SK-N-SH (cell line): ENCODE measurements at regions not wholly inside any gene's neighbourhood (a gene's known extent, or its start where the extent isn't known, plus 50 kb on each side); places are given as distances from the start of the nearest gene placed in this dataset.

Source experiments
- CTCF ChIA-PET: fragments of 300-600, 350-600 bp; formaldehyde crosslinking; extraction: SDS; loops from one replicate; lab custom pipeline; 2021; lab: Yijun Ruan, JAX
- POLR2A ChIA-PET: fragments of 350-600 bp; sonication (Branson Sonifier 250); formaldehyde crosslinking; extraction: SDS; loops from one replicate; lab custom pipeline; 2020; ENCODE audit warnings: antibody characterized with exemption, inconsistent platforms; lab: Yijun Ruan, JAX
- DNase-seq: peaks from one replicate; pipeline ENCODE4 v3.0.0; 2012
- H2AFZ ChIP-seq: fragments of 200-600 bp; sonication (generic); 2 replicates; pipeline ENCODE4 v1.8.1; 2016; ENCODE audit warnings: antibody characterized with exemption, mild to moderate bottlenecking, low read depth
- H3F3A ChIP-seq: fragments of 200-600 bp; sonication (generic); replicated peaks from 2 replicates; pipeline ENCODE3; 2016; ENCODE audit warnings: antibody characterized with exemption, mild to moderate bottlenecking; ENCODE audit not compliant: insufficient read depth
- H3K27ac ChIP-seq, 2 experiments: fragments of 200-500 bp in 1 of 2; fragments of 200-600 bp in 1 of 2; sonication (Bioruptor generic) in 1 of 2; sonication (generic), shearing (Covaris generic) in 1 of 2; 2 replicates each; pipeline versions ENCODE4 v1.5.1 to v1.6.1; 2014 to 2016; ENCODE audit warnings: low read depth in 2 of 2, inconsistent platforms in 1 of 2, low read length in 1 of 2, mild to moderate bottlenecking in 1 of 2, mixed read lengths in 1 of 2
- H3K27me3 ChIP-seq: fragments of 200-600 bp; sonication (generic), shearing (Covaris generic); 2 replicates; pipeline ENCODE4 v1.6.1; 2016; ENCODE audit warnings: mixed run types; ENCODE audit not compliant: insufficient read depth
- H3K36me3 ChIP-seq, 2 experiments: fragments of 200-500 bp in 1 of 2; fragments of 200-600 bp in 1 of 2; sonication (Bioruptor generic) in 1 of 2; sonication (generic) in 1 of 2; replicated peaks in 1 of 2; 2 replicates each; pipeline versions ENCODE3 to v1.5.1; 2014 to 2016; ENCODE audit warnings: low read length in 1 of 2, mild to moderate bottlenecking in 1 of 2; ENCODE audit not compliant: insufficient read depth in 2 of 2, control insufficient read depth in 1 of 2
- H3K4me1 ChIP-seq, 2 experiments: fragments of 200-500 bp in 1 of 2; fragments of 200-600 bp in 1 of 2; sonication (Bioruptor generic) in 1 of 2; sonication (generic), shearing (Covaris generic) in 1 of 2; 2 replicates each; pipeline versions ENCODE4 v1.5.1 to v1.6.1; 2014 to 2016; ENCODE audit warnings: low read depth in 1 of 2, low read length in 1 of 2, mixed run types in 1 of 2; ENCODE audit not compliant: insufficient read depth in 2 of 2, control insufficient read depth in 1 of 2
- H3K4me2 ChIP-seq: fragments of 200-600 bp; sonication (generic), shearing (Covaris generic); 2 replicates; pipeline ENCODE4 v1.6.1; 2017; ENCODE audit warnings: mixed run types
- H3K4me3 ChIP-seq, 2 experiments: fragments of 200-500 bp in 1 of 2; fragments of 200-600 bp in 1 of 2; sonication (Bioruptor generic) in 1 of 2; sonication (generic), shearing (Covaris generic) in 1 of 2; 2 replicates each; pipeline versions ENCODE4 v1.5.1 to v1.8.1; 2014 to 2016; ENCODE audit warnings: low read depth in 2 of 2, inconsistent platforms in 1 of 2, low read length in 1 of 2, mild to moderate bottlenecking in 1 of 2, mixed read lengths in 1 of 2, moderate library complexity in 1 of 2
- H3K79me2 ChIP-seq: fragments of 200-600 bp; sonication (generic); 2 replicates; pipeline ENCODE4 v1.8.1; 2017; ENCODE audit warnings: mild to moderate bottlenecking; ENCODE audit not compliant: insufficient read depth
- H3K9ac ChIP-seq: fragments of 200-600 bp; sonication (generic); 2 replicates; pipeline ENCODE4 v1.6.1; 2017; ENCODE audit warnings: mixed run types
- H3K9me2 ChIP-seq: fragments of 200-600 bp; sonication (generic); 2 replicates; pipeline ENCODE4 v1.6.1; 2017; ENCODE audit warnings: mixed run types
- H3K9me3 ChIP-seq: fragments of 200-600 bp; sonication (generic); 2 replicates; pipeline ENCODE4 v1.6.1; 2017; ENCODE audit warnings: mixed run types, mild to moderate bottlenecking, moderate library complexity
- H4K20me1 ChIP-seq: fragments of 200-600 bp; sonication (generic); 2 replicates; pipeline ENCODE4 v1.6.1; 2017; ENCODE audit warnings: mild to moderate bottlenecking, mixed run types; ENCODE audit not compliant: insufficient read depth
- CHD2 ChIP-seq: fragments of 150-350 bp; IDR thresholded peaks from 2 replicates; pipeline ENCODE4 v1.6.1; 2018; ENCODE audit warnings: low read length; ENCODE audit not compliant: partially characterized antibody
- CTCF ChIP-seq: fragments of 200-600 bp; sonication (generic); IDR thresholded peaks from 2 replicates; pipeline ENCODE4 v1.6.1; 2017; ENCODE audit warnings: antibody characterized with exemption, mild to moderate bottlenecking, moderate library complexity
- ELF1 ChIP-seq: IDR thresholded peaks from 2 replicates; pipeline ENCODE4 v1.4.0; 2012
- EP300 ChIP-seq, 2 experiments: IDR thresholded peaks; 2 replicates each; pipeline versions ENCODE4 v1.4.0 to v1.6.1; 2012; ENCODE audit warnings: borderline replicate concordance in 1 of 2, low read depth in 1 of 2, low read length in 1 of 2
- EZH2phosphoT487 ChIP-seq: fragments of 200-600 bp; sonication (generic); IDR thresholded peaks from 2 replicates; pipeline ENCODE4 v1.6.1; 2017; ENCODE audit warnings: low read depth, mixed run types, mild to moderate bottlenecking, antibody characterized with exemption, moderate library complexity, borderline replicate concordance
- GATA2 ChIP-seq: sonication (generic); formaldehyde crosslinking; IDR thresholded peaks from 2 replicates; pipeline ENCODE4 v1.5.0; 2020; ENCODE audit warnings: mild to moderate bottlenecking, missing genetic modification reagents
- JUND ChIP-seq: IDR thresholded peaks from 2 replicates; pipeline ENCODE4 v1.4.0; 2012
- MEF2A ChIP-seq: IDR thresholded peaks from 2 replicates; pipeline ENCODE4 v1.4.0; 2012; ENCODE audit warnings: low read depth, borderline replicate concordance
- MXI1 ChIP-seq: IDR thresholded peaks from 2 replicates; pipeline ENCODE4 v1.6.1; 2012; ENCODE audit warnings: mild to moderate bottlenecking, low read depth, low read length, improper control_type of control experiment
- NFIC ChIP-seq: IDR thresholded peaks from 2 replicates; pipeline ENCODE4 v1.4.0; 2012; ENCODE audit warnings: borderline replicate concordance
- NRF1 ChIP-seq: IDR thresholded peaks from 2 replicates; pipeline ENCODE4 v1.6.1; 2012; ENCODE audit warnings: low read depth, mild to moderate bottlenecking, low read length
- POLR2AphosphoS5 ChIP-seq: IDR thresholded peaks from 2 replicates; pipeline ENCODE4 v1.6.1; 2012; ENCODE audit warnings: low read depth, low read length
- RCOR1 ChIP-seq: fragments of 150-350 bp; IDR thresholded peaks from 2 replicates; pipeline ENCODE4 v1.6.1; 2017; ENCODE audit warnings: antibody characterized with exemption, low read length
- RFX5 ChIP-seq: IDR thresholded peaks from 2 replicates; pipeline ENCODE4 v1.6.1; 2012; ENCODE audit warnings: mild to moderate bottlenecking, improper control_type of control experiment, low read length
- SIN3A ChIP-seq: IDR thresholded peaks from 2 replicates; pipeline ENCODE4 v1.6.1; 2012; ENCODE audit warnings: low read depth, mild to moderate bottlenecking, low read length, moderate library complexity, borderline replicate concordance
- TAF1 ChIP-seq: IDR thresholded peaks from 2 replicates; pipeline ENCODE4 v1.6.1; 2012; ENCODE audit warnings: low read depth, mild to moderate bottlenecking, low read length, moderate library complexity, borderline replicate concordance
- TCF12 ChIP-seq: IDR thresholded peaks from 2 replicates; pipeline ENCODE4 v1.4.0; 2012
- YY1 ChIP-seq: IDR thresholded peaks from 2 replicates; pipeline ENCODE4 v1.4.0; 2012; ENCODE audit warnings: low read depth, mild to moderate bottlenecking
- WGBS: methylation state at CpG from one replicate; pipeline ENCODE4 v1.1.6; 2017; ENCODE audit warnings: low lambda C conversion rate; 5-methylcytosine and 5-hydroxymethylcytosine counted together
- TF ChIP-seq, protein P1 (sequence below): IDR thresholded peaks from 2 replicates; pipeline ENCODE4 v1.4.0; 2012; ENCODE audit warnings: low read depth
- TF ChIP-seq, protein P2 (sequence below): IDR thresholded peaks from 2 replicates; pipeline ENCODE4 v1.4.0; 2012; ENCODE audit warnings: low read depth, borderline replicate concordance
- TF ChIP-seq, protein P3 (sequence below): fragments of 150-350 bp; IDR thresholded peaks from 2 replicates; pipeline ENCODE4 v1.6.1; 2017; ENCODE audit warnings: antibody characterized with exemption, low read length, low read depth, borderline replicate concordance
- TF ChIP-seq, protein P4 (sequence below): fragments of 150-350 bp; IDR thresholded peaks from 2 replicates; pipeline ENCODE4 v1.6.1; 2016; ENCODE audit warnings: mild to moderate bottlenecking, low read depth, low read length
- TF ChIP-seq, protein P5 (sequence below): IDR thresholded peaks from 2 replicates; pipeline ENCODE4 v1.6.1; 2012; ENCODE audit warnings: mild to moderate bottlenecking, low read depth, low read length, moderate library complexity

DNA sequence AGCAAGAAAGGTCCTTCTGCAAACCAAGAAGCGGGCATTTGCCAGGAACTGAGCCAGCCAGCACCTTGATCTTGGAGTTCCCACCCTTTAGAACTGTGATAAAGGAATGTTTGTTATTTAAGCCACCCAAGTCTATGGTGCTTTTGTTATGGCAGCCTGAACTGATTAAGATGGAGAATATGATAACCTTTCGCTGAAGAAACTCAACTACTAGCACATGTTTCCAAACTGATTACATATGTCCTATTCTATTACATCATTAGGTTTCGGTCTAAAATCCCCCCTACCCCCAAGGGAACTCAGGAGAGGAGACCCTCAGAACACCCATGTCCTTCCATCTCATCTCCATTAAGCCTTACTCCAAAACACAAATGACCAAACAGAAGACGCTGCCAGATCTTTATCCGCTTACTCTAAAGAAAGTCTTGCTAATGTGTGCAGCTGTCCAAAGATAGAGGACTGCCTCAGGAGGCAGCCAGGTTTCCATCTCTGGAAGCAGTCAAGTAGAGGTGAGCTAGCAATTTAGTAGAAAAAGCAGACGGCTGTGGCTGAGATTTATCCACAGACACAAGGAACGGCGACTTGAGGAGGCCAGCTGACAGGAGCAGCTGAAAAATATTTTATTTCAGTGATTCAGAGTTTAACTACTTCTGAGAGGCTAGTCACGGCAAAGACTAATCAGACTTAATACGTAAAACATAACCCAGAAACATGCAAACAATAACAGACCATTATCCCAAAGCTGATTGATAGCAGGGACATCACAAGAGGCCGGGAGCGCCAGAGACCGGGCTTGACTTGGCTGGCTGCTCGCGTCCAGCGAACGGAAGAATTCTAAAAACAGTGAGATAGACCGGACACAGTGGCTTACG, 611.4 kb upstream of the CDH5 start:
- no peak overlapping the region for H2AFZ ChIP-seq
- H4K20me1 ChIP-seq = no peaks in the 10 kb centered on the region
- WGBS = 8% methylated on average over 19 of the region's 19 CpGs
- no peaks in the 10 kb centered on the region for H3K79me2 ChIP-seq
- POLR2A ChIA-PET = no interaction called here
- H3F3A ChIP-seq = no peaks in the 10 kb centered on the region
- H3K4me2 ChIP-seq = peak overlapping the region; percentile 23
- CTCF ChIA-PET = interaction anchor here (1.3 kb wide), 1 partner anchor 9 kb away, joined by 4 read pairs; no protein-coding TSS in a partner anchor
- no peaks in the 10 kb centered on the region for H3K9me2 ChIP-seq
- no peaks in the 10 kb centered on the region for H3K36me3 ChIP-seq
- H3K4me3 ChIP-seq = no peak overlapping the region
- H3K9ac ChIP-seq = no peak overlapping the region
- peak overlapping the region; percentile 62 to 91 for H3K27ac ChIP-seq
- H3K9me3 ChIP-seq = no peaks in the 10 kb centered on the region
- no peaks in the 10 kb centered on the region; the same call in 1 of the 2 replicates for H3K27me3 ChIP-seq
- DNase-seq = peak; percentile 59
- H3K4me1 ChIP-seq = peaks cover 0 to 34% of the 10 kb centered on the region in 2 experiments; a peak in 3 of 4 replicates
- TF ChIP-seq, protein P1, sequence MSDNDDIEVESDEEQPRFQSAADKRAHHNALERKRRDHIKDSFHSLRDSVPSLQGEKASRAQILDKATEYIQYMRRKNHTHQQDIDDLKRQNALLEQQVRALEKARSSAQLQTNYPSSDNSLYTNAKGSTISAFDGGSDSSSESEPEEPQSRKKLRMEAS = no peak
- TF ChIP-seq GATA2 (CRISPR knock-in tag) (peak; percentile 85), NRF1 (no peak), NFIC (peak; percentile 32; the same call in 1 of the 2 replicates), MEF2A (no peak), CHD2 (peak; percentile 22), SIN3A (0 out of 2 replicates have a peak, but pooled peaks have one; percentile 23), EP300 (IDR thresholded peaks at IDR 0.05; ENCODE audit: borderline replicate concordance in 1 of 2, low read depth in 1 of 2, low read length in 1 of 2) (peak; percentile 53 to 73; a peak in 2 of 4 replicates), TAF1 (no peak), RCOR1 (peak; percentile 92), CTCF (no peak), POLR2AphosphoS5 (peak; percentile 36; the same call in 1 of the 2 replicates), EZH2phosphoT487 (no peak), JUND (no peak), ELF1 (no peak), MXI1 (no peak), RFX5 (no peak), TCF12 (peak; percentile 85), YY1 (no peak)
- TF ChIP-seq, protein P2, sequence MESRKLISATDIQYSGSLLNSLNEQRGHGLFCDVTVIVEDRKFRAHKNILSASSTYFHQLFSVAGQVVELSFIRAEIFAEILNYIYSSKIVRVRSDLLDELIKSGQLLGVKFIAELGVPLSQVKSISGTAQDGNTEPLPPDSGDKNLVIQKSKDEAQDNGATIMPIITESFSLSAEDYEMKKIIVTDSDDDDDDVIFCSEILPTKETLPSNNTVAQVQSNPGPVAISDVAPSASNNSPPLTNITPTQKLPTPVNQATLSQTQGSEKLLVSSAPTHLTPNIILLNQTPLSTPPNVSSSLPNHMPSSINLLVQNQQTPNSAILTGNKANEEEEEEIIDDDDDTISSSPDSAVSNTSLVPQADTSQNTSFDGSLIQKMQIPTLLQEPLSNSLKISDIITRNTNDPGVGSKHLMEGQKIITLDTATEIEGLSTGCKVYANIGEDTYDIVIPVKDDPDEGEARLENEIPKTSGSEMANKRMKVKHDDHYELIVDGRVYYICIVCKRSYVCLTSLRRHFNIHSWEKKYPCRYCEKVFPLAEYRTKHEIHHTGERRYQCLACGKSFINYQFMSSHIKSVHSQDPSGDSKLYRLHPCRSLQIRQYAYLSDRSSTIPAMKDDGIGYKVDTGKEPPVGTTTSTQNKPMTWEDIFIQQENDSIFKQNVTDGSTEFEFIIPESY = no peak
- TF ChIP-seq, protein P3, sequence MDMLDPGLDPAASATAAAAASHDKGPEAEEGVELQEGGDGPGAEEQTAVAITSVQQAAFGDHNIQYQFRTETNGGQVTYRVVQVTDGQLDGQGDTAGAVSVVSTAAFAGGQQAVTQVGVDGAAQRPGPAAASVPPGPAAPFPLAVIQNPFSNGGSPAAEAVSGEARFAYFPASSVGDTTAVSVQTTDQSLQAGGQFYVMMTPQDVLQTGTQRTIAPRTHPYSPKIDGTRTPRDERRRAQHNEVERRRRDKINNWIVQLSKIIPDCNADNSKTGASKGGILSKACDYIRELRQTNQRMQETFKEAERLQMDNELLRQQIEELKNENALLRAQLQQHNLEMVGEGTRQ = no peak
- TF ChIP-seq, protein P4, sequence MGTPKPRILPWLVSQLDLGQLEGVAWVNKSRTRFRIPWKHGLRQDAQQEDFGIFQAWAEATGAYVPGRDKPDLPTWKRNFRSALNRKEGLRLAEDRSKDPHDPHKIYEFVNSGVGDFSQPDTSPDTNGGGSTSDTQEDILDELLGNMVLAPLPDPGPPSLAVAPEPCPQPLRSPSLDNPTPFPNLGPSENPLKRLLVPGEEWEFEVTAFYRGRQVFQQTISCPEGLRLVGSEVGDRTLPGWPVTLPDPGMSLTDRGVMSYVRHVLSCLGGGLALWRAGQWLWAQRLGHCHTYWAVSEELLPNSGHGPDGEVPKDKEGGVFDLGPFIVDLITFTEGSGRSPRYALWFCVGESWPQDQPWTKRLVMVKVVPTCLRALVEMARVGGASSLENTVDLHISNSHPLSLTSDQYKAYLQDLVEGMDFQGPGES = no peak
- TF ChIP-seq, protein P5, sequence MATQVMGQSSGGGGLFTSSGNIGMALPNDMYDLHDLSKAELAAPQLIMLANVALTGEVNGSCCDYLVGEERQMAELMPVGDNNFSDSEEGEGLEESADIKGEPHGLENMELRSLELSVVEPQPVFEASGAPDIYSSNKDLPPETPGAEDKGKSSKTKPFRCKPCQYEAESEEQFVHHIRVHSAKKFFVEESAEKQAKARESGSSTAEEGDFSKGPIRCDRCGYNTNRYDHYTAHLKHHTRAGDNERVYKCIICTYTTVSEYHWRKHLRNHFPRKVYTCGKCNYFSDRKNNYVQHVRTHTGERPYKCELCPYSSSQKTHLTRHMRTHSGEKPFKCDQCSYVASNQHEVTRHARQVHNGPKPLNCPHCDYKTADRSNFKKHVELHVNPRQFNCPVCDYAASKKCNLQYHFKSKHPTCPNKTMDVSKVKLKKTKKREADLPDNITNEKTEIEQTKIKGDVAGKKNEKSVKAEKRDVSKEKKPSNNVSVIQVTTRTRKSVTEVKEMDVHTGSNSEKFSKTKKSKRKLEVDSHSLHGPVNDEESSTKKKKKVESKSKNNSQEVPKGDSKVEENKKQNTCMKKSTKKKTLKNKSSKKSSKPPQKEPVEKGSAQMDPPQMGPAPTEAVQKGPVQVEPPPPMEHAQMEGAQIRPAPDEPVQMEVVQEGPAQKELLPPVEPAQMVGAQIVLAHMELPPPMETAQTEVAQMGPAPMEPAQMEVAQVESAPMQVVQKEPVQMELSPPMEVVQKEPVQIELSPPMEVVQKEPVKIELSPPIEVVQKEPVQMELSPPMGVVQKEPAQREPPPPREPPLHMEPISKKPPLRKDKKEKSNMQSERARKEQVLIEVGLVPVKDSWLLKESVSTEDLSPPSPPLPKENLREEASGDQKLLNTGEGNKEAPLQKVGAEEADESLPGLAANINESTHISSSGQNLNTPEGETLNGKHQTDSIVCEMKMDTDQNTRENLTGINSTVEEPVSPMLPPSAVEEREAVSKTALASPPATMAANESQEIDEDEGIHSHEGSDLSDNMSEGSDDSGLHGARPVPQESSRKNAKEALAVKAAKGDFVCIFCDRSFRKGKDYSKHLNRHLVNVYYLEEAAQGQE = no peak
